IMR-90 (cell line): ENCODE measurements at regions not wholly inside any gene's neighbourhood (a gene's known extent, or its start where the extent isn't known, plus 50 kb on each side); places are given as distances from the start of the nearest gene placed in this dataset.

Experiments used
- ATAC-seq: fragments of 200-7000 bp; cut with Tn5 transposase; 2 replicates; pipeline ENCODE4 v1.9.1; 2020; ENCODE audit warnings: low read depth, mild to moderate bottlenecking, moderate library complexity
- BruUV-seq: library from RNA; stranded (reverse); fragments of 400-500 nt; replicated peaks from 2 replicates; lab custom pipeline; 2021; lab: Mats Ljungman, UMichigan
- CTCF ChIA-PET: fragments of 300-600 bp; formaldehyde crosslinking; extraction: SDS; loops from one replicate; lab custom pipeline; 2021; ENCODE audit warnings: antibody characterized with exemption; lab: Yijun Ruan, JAX
- POLR2A ChIA-PET: fragments of 300-600 bp; sonication (Branson Sonifier 250); formaldehyde crosslinking; loops from one replicate; lab custom pipeline; 2022; ENCODE audit warnings: antibody characterized with exemption; ENCODE audit not compliant: unreplicated experiment; lab: Charles Lee
- DNase-seq: peaks from one replicate; pipeline ENCODE4 v3.0.0; 2013
- H2AFZ ChIP-seq: replicated peaks from 2 replicates; pipeline ENCODE3; 2013; ENCODE audit warnings: low read length, mild to moderate bottlenecking; ENCODE audit not compliant: poor library complexity
- H2AK5ac ChIP-seq: 2 replicates; pipeline ENCODE4 v1.6.1; 2013; ENCODE audit warnings: low read depth, low read length, inconsistent platforms
- H2AK9ac ChIP-seq: replicated peaks from 2 replicates; pipeline ENCODE3; 2013; ENCODE audit warnings: mild to moderate bottlenecking, low read depth, low read length, moderate library complexity; ENCODE audit not compliant: poor library complexity
- H2BK120ac ChIP-seq: 2 replicates; pipeline ENCODE4 v1.6.1; 2013; ENCODE audit warnings: low read depth, low read length, inconsistent platforms
- H2BK15ac ChIP-seq: 3 replicates; pipeline ENCODE4 v1.6.1; 2013; ENCODE audit warnings: low read depth, low read length, inconsistent platforms
- H2BK20ac ChIP-seq: 2 replicates; pipeline ENCODE4 v1.6.1; 2013; ENCODE audit warnings: low read depth, mild to moderate bottlenecking, inconsistent platforms, low read length, moderate library complexity
- H2BK5ac ChIP-seq: 2 replicates; pipeline ENCODE4 v1.6.1; 2013; ENCODE audit warnings: mild to moderate bottlenecking, low read depth, low read length, inconsistent platforms; ENCODE audit not compliant: poor library complexity, severe bottlenecking
- H3K14ac ChIP-seq: replicated peaks from 2 replicates; pipeline ENCODE4 v1.6.1; 2013; ENCODE audit warnings: low read depth, low read length, inconsistent platforms
- H3K18ac ChIP-seq: 2 replicates; pipeline ENCODE4 v1.6.1; 2013; ENCODE audit warnings: low read depth, low read length, control low read depth
- H3K23ac ChIP-seq: 2 replicates; pipeline ENCODE4 v1.6.1; 2013; ENCODE audit warnings: low read depth, low read length, inconsistent platforms
- H3K27ac ChIP-seq: 2 replicates; pipeline ENCODE4 v1.5.1; 2013; ENCODE audit warnings: mild to moderate bottlenecking, control low read depth, low read length; ENCODE audit not compliant: insufficient read depth
- H3K27me3 ChIP-seq: 2 replicates; pipeline ENCODE4 v1.6.1; 2013; ENCODE audit warnings: low read length; ENCODE audit not compliant: control insufficient read depth, insufficient read depth
- H3K36me3 ChIP-seq: 2 replicates; pipeline ENCODE4 v1.6.1; 2013; ENCODE audit warnings: low read length, mixed read lengths; ENCODE audit not compliant: control insufficient read depth, insufficient read depth
- H3K4ac ChIP-seq: 2 replicates; pipeline ENCODE4 v1.6.1; 2013; ENCODE audit warnings: low read depth, low read length, inconsistent platforms
- H3K4me1 ChIP-seq: 2 replicates; pipeline ENCODE4 v1.6.1; 2013; ENCODE audit warnings: low read length, mixed read lengths; ENCODE audit not compliant: control insufficient read depth, insufficient read depth
- H3K4me2 ChIP-seq: 2 replicates; pipeline ENCODE4 v1.6.1; 2013; ENCODE audit warnings: low read depth, mild to moderate bottlenecking, control low read depth, low read length, moderate library complexity
- H3K4me3 ChIP-seq: 2 replicates; pipeline ENCODE4 v1.5.1; 2013; ENCODE audit warnings: low read depth, mild to moderate bottlenecking, control low read depth, low read length, moderate library complexity; ENCODE audit not compliant: insufficient read depth
- H3K56ac ChIP-seq: 2 replicates; pipeline ENCODE4 v1.6.1; 2013; ENCODE audit warnings: low read length, inconsistent platforms; ENCODE audit not compliant: insufficient read depth; ENCODE audit errors: extremely low read depth
- H3K79me1 ChIP-seq, 2 experiments: 2 replicates each; pipeline ENCODE4 v1.6.1; 2013; ENCODE audit warnings: low read length in 2 of 2, inconsistent platforms in 1 of 2, low read depth in 1 of 2
- H3K9ac ChIP-seq: 2 replicates; pipeline ENCODE4 v1.6.1; 2013; ENCODE audit warnings: low read depth, low read length, control low read depth
- H3K9me1 ChIP-seq: 2 replicates; pipeline ENCODE4 v1.6.1; 2013; ENCODE audit warnings: low read length, inconsistent platforms; ENCODE audit not compliant: insufficient read depth
- H3K9me3 ChIP-seq: 2 replicates; pipeline ENCODE4 v1.6.1; 2013; ENCODE audit warnings: low read length; ENCODE audit not compliant: control insufficient read depth, insufficient read depth
- H4K20me1 ChIP-seq: 2 replicates; pipeline ENCODE4 v1.6.1; 2013; ENCODE audit warnings: low read length, inconsistent platforms; ENCODE audit not compliant: insufficient read depth
- H4K5ac ChIP-seq: 2 replicates; pipeline ENCODE4 v1.6.1; 2013; ENCODE audit warnings: mild to moderate bottlenecking, low read depth, low read length, control low read depth
- H4K8ac ChIP-seq, 2 experiments: 2 replicates each; pipeline ENCODE4 v1.6.1; 2013; ENCODE audit warnings: low read depth in 2 of 2, low read length in 2 of 2, control low read depth in 1 of 2, inconsistent platforms in 1 of 2
- H4K91ac ChIP-seq: 2 replicates; pipeline ENCODE4 v1.6.1; 2013; ENCODE audit warnings: low read depth, low read length, inconsistent platforms; ENCODE audit not compliant: insufficient read depth
- BHLHE40 ChIP-seq: fragments of 150-350 bp; IDR thresholded peaks from 2 replicates; pipeline ENCODE4 v1.6.1; 2016; ENCODE audit warnings: mild to moderate bottlenecking, low read depth, low read length
- CEBPB ChIP-seq: IDR thresholded peaks from 2 replicates; pipeline ENCODE4 v1.6.1; 2012; ENCODE audit warnings: low read depth, low read length, improper control_type of control experiment
- CHD1 ChIP-seq: IDR thresholded peaks from 2 replicates; pipeline ENCODE4 v1.6.1; 2012; ENCODE audit warnings: low read depth, low read length, improper control_type of control experiment
- FOS ChIP-seq: fragments of 150-350 bp; IDR thresholded peaks from 2 replicates; pipeline ENCODE4 v1.6.1; 2016; ENCODE audit warnings: low read depth, low read length
- MAFK ChIP-seq: IDR thresholded peaks from 2 replicates; pipeline ENCODE4 v1.6.1; 2012; ENCODE audit warnings: low read depth, low read length, improper control_type of control experiment
- MAZ ChIP-seq: IDR thresholded peaks from 2 replicates; pipeline ENCODE4 v1.6.1; 2012; ENCODE audit warnings: low read depth, mild to moderate bottlenecking, low read length, improper control_type of control experiment, moderate library complexity, borderline replicate concordance
- MXI1 ChIP-seq: IDR thresholded peaks from 2 replicates; pipeline ENCODE4 v1.6.1; 2012; ENCODE audit warnings: low read depth, mild to moderate bottlenecking, low read length, moderate library complexity, borderline replicate concordance
- NFE2L2 ChIP-seq: fragments of 150-350 bp; IDR thresholded peaks from 2 replicates; pipeline ENCODE4 v1.6.1; 2016; ENCODE audit warnings: low read depth, mild to moderate bottlenecking, low read length
- POLR2A ChIP-seq: IDR thresholded peaks from 2 replicates; pipeline ENCODE4 v1.6.1; 2012; ENCODE audit warnings: mild to moderate bottlenecking, low read depth, low read length
- RAD21 ChIP-seq: IDR thresholded peaks from 2 replicates; pipeline ENCODE4 v1.6.1; 2012; ENCODE audit warnings: low read length, improper control_type of control experiment
- RCOR1 ChIP-seq: IDR thresholded peaks from 2 replicates; pipeline ENCODE4 v1.6.1; 2012; ENCODE audit warnings: mild to moderate bottlenecking, low read length, improper control_type of control experiment; ENCODE audit not compliant: insufficient replicate concordance
- RFX5 ChIP-seq: IDR thresholded peaks from 2 replicates; pipeline ENCODE4 v1.8.0; 2012; ENCODE audit warnings: low read depth, mild to moderate bottlenecking, low read length, moderate library complexity
- SMC3 ChIP-seq: fragments of 150-350 bp; IDR thresholded peaks from 2 replicates; pipeline ENCODE4 v1.6.1; 2016; ENCODE audit warnings: low read depth, mild to moderate bottlenecking, antibody characterized with exemption, low read length, moderate library complexity
- WGBS, 2 experiments: methylation state at CpG; one replicate each; pipeline versions ENCODE4 v1.1.5 to v1.1.7; 2013; ENCODE audit warnings: missing lambda C conversion rate in 2 of 2; ENCODE audit not compliant: insufficient read length in 1 of 2; ENCODE audit errors: extremely low coverage in 2 of 2; 5-methylcytosine and 5-hydroxymethylcytosine counted together
- dilution Hi-C: fragments of 300-500 bp; cut with HindIII; formaldehyde crosslinking; loops from one replicate; pipeline ENCODE4 v1.14.3; 2018; ENCODE audit warnings: low sequenced_read_pairs; ENCODE audit not compliant: unreplicated experiment
- in situ Hi-C: fragments of 300-500 bp; cut with MboI; formaldehyde crosslinking; loops from 3 replicates; pipeline ENCODE4 v1.14.3; 2019; ENCODE audit warnings: low sequenced_read_pairs, inconsistent platforms, mixed read lengths
- intact Hi-C: fragments of 100-400 bp; cut with micrococcal nuclease; formaldehyde crosslinking; loops from 2 replicates; pipeline ENCODE4 v1.10.0; 2022
- TF ChIP-seq, protein P1 (sequence below): conservative IDR thresholded peaks from 2 replicates; pipeline ENCODE4 v1.5.1; 2012; ENCODE audit warnings: mild to moderate bottlenecking, low read depth, low read length, improper control_type of control experiment
- TF ChIP-seq, protein P2 (sequence below): fragments of 150-350 bp; IDR thresholded peaks from 2 replicates; pipeline ENCODE4 v1.6.1; 2016; ENCODE audit warnings: low read depth, mild to moderate bottlenecking, low read length, moderate library complexity, borderline replicate concordance

DNA sequence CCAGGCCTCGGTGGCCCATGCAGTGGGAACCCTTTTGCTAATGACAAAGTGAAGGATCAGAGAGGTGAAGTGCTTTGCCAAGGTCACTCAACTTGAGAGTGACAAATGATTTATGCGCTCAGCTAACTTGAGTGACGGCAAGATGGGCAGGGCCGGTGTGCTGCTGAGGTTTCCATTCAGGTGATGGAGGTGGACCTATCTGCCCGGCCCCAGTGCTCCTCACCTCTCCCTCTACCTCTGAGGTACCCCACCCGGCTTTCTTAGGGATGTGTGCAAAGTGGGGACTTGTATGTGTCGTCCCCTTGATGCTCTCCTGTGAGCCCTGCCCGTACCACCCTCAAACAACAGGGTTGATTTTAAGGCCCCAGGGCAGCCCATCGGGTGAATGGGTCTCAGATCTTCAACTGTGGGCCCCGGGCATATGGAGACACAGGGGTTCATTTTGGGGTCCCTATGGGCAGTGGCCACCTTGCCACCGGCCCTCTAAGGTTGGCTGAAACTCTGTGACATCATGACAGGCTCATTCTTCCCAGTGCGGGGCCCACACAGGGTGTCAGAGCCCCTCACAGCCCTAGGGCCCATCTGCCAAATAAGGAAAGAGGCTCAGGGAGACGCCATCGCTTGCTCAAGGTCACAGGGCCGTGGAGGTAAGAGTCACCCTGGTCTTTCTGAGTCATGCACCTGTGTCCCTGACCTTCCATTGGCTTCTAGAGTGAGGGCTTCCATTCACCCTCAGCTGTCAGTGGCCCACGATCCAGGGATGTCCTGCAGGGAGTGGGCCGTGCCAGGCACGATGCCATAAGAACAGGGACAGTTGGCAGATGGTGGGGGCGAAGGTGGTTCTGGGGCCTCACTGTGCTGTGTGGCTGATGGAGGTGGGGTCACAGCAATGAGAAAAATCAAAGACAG is 170.6 kb upstream of the MVB12B start:
- in situ Hi-C loops, result no loop called here
- Histone ChIP-seq H3K9ac (no peak overlapping the region), H2BK20ac (no peak overlapping the region), H3K36me3 (no peaks in the 10 kb centered on the region), H4K20me1 (no peaks in the 10 kb centered on the region), H4K8ac (no peak overlapping the region), H2BK5ac (no peak overlapping the region), H3K4me1 (no peaks in the 10 kb centered on the region), H3K14ac (no peak overlapping the region), H2BK120ac (no peak overlapping the region), H3K18ac (no peak overlapping the region), H3K9me3 (no peaks in the 10 kb centered on the region), H2BK15ac (no peak overlapping the region), H3K4me3 (no peak overlapping the region), H3K4ac (no peak overlapping the region), H3K4me2 (no peak overlapping the region), H2AFZ (no peak overlapping the region), H3K23ac (no peak overlapping the region), H3K79me1 (no peaks in the 10 kb centered on the region), H4K91ac (no peak overlapping the region), H3K27me3 (peaks cover 29% of the 10 kb centered on the region), H3K27ac (no peak overlapping the region), H3K9me1 (no peaks in the 10 kb centered on the region), H2AK5ac (no peak overlapping the region), H4K5ac (no peak overlapping the region), H2AK9ac (no peak overlapping the region), H3K56ac (no peak overlapping the region)
- intact Hi-C loops, result no loop called here
- ATAC-seq, result no peak
- dilution Hi-C loops, result no loop called here
- 66% methylated on average over 6 of the region's 19 CpGs; no CpG with 5 or more reads in 1 of the 2 experiments for WGBS, 2 experiments
- CTCF ChIA-PET, result no interaction called here
- DNase-seq, result no peak
- BruUV-seq, result no TSS peak
- POLR2A ChIA-PET, result no interaction called here
- TF ChIP-seq, protein P1, sequence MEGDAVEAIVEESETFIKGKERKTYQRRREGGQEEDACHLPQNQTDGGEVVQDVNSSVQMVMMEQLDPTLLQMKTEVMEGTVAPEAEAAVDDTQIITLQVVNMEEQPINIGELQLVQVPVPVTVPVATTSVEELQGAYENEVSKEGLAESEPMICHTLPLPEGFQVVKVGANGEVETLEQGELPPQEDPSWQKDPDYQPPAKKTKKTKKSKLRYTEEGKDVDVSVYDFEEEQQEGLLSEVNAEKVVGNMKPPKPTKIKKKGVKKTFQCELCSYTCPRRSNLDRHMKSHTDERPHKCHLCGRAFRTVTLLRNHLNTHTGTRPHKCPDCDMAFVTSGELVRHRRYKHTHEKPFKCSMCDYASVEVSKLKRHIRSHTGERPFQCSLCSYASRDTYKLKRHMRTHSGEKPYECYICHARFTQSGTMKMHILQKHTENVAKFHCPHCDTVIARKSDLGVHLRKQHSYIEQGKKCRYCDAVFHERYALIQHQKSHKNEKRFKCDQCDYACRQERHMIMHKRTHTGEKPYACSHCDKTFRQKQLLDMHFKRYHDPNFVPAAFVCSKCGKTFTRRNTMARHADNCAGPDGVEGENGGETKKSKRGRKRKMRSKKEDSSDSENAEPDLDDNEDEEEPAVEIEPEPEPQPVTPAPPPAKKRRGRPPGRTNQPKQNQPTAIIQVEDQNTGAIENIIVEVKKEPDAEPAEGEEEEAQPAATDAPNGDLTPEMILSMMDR, result no peak
- TF ChIP-seq RFX5, result no peak
- TF ChIP-seq MXI1, result no peak
- no peak for TF ChIP-seq BHLHE40
- no peak for TF ChIP-seq CHD1
- TF ChIP-seq, protein P2, sequence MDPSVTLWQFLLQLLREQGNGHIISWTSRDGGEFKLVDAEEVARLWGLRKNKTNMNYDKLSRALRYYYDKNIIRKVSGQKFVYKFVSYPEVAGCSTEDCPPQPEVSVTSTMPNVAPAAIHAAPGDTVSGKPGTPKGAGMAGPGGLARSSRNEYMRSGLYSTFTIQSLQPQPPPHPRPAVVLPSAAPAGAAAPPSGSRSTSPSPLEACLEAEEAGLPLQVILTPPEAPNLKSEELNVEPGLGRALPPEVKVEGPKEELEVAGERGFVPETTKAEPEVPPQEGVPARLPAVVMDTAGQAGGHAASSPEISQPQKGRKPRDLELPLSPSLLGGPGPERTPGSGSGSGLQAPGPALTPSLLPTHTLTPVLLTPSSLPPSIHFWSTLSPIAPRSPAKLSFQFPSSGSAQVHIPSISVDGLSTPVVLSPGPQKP, result no peak
- TF ChIP-seq POLR2A, result no peak
- TF ChIP-seq MAZ, result no peak
- no peak for TF ChIP-seq RAD21
- TF ChIP-seq FOS, result no peak
- no peak for TF ChIP-seq CEBPB
- TF ChIP-seq MAFK, result no peak
- TF ChIP-seq SMC3, result no peak
- TF ChIP-seq RCOR1, result no peak
- no peak for TF ChIP-seq NFE2L2
